Left ventricle myocardium inferior (tissue), 1 donor: ENCODE measurements at regions not wholly inside any gene's neighbourhood (a gene's known extent, or its start where the extent isn't known, plus 50 kb on each side); places are given as distances from the start of the nearest gene placed in this dataset.

Source experiments
- DNase-seq: peaks from one replicate; pipeline ENCODE4 v3.0.0-alpha.2; 2020
- H3K27ac ChIP-seq: fragments of 200-600 bp; replicated peaks from 2 replicates; pipeline ENCODE4 v1.8.0; 2021
- H3K27me3 ChIP-seq: fragments of 200-600 bp; 2 replicates; pipeline ENCODE4 v1.8.0; 2021; ENCODE audit warnings: low read depth
- H3K36me3 ChIP-seq: fragments of 200-600 bp; 2 replicates; pipeline ENCODE4 v1.8.0; 2021
- H3K4me1 ChIP-seq: fragments of 200-600 bp; 2 replicates; pipeline ENCODE4 v1.8.0; 2021
- H3K4me3 ChIP-seq: fragments of 200-600 bp; 2 replicates; pipeline ENCODE4 v1.8.0; 2021; ENCODE audit warnings: mild to moderate bottlenecking, moderate library complexity
- H3K9me3 ChIP-seq: fragments of 200-600 bp; replicated peaks from 2 replicates; pipeline ENCODE4 v1.8.0; 2021
- intact Hi-C: fragments of 100-400 bp; cut with micrococcal nuclease; formaldehyde crosslinking; loops from one replicate; pipeline ENCODE4 v1.11.0; 2022
- TF ChIP-seq, protein P1 (sequence below): fragments of 200-600 bp; IDR thresholded peaks from 2 replicates; pipeline ENCODE4 v1.8.0; 2021; ENCODE audit warnings: antibody characterized with exemption, mild to moderate bottlenecking, borderline replicate concordance
- donor health status: DM: no; HTN: yes; CAD: no; lungs with severe emphysema.

DNA sequence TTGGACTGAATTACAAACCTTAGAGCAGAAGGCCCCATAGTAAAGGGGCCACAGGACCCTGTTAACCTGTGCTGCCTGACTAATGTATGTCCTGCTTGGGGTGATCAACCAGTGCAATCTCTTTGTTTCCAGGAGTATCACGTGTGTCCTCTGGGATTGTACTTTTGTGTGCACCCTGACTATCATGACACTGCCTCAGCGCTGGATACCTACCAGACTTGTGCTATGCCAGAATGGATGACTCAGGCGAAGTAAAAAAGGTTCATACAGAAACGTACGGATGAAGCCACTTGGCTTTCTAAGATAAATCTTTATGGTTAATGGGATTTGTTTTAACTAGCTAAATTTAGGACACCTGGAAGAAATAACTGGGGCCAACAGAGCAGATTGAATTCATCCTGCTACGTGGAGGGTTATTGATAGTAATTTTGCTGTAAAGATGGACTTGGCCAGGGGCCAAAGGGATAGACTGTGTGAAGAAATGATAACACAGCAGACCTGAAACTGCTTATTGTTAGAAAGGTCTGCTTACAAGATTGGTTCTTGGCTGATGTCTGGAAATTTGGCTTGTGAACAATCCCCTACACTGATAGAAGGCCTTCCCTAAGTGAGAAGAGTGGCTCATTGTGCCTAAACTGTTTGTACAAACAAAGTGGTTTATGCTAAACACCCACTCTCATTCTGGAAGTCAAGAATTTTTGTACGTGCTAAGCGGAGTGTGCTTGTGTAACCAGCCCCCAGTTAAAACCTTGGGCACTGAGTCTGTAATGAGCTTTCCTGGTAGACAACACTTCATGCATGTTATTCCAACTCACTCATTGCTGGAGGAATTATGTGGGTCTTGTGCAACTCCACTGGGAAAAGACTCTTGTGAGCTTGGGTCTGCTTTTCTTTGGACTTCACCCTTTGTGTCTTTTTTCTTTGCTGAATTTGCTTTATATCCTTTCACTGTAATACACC lies 750.5 kb upstream of the HTR2C start:
- no peak overlapping the region for H3K4me3 ChIP-seq
- intact Hi-C loops: no loop called here
- TF ChIP-seq, protein P1, sequence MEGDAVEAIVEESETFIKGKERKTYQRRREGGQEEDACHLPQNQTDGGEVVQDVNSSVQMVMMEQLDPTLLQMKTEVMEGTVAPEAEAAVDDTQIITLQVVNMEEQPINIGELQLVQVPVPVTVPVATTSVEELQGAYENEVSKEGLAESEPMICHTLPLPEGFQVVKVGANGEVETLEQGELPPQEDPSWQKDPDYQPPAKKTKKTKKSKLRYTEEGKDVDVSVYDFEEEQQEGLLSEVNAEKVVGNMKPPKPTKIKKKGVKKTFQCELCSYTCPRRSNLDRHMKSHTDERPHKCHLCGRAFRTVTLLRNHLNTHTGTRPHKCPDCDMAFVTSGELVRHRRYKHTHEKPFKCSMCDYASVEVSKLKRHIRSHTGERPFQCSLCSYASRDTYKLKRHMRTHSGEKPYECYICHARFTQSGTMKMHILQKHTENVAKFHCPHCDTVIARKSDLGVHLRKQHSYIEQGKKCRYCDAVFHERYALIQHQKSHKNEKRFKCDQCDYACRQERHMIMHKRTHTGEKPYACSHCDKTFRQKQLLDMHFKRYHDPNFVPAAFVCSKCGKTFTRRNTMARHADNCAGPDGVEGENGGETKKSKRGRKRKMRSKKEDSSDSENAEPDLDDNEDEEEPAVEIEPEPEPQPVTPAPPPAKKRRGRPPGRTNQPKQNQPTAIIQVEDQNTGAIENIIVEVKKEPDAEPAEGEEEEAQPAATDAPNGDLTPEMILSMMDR: no peak

GRCh38 chrX:113828470-113828869 lies 755.4 kb upstream of the HTR2C start:
- Histone ChIP-seq H3K9me3 (no peaks in the 10 kb centered on the region), H3K4me3 (no peak overlapping the region), H3K27me3 (no peaks in the 10 kb centered on the region), H3K4me1 (no peaks in the 10 kb centered on the region), H3K36me3 (no peaks in the 10 kb centered on the region), H3K27ac (no peak overlapping the region)
- intact Hi-C loops: no loop called here
- DNase-seq: no peak
- TF ChIP-seq, protein P1: no peak

More for the DNA sequence above, 750.5 kb upstream of the HTR2C start:
- H3K9me3 ChIP-seq: no peaks in the 10 kb centered on the region
- H3K4me1 ChIP-seq: no peaks in the 10 kb centered on the region
- no peak for DNase-seq
- no peaks in the 10 kb centered on the region for H3K36me3 ChIP-seq
- no peak overlapping the region for H3K27ac ChIP-seq
- H3K27me3 ChIP-seq: no peaks in the 10 kb centered on the region

- no peaks in the 10 kb centered on the region for H3K4me1 ChIP-seq
- H3K36me3 ChIP-seq: no peaks in the 10 kb centered on the region
- TF ChIP-seq, protein P1: no peak
- no peak overlapping the region for H3K4me3 ChIP-seq
- H3K27ac ChIP-seq: no peak overlapping the region
- peaks cover 4% of the 10 kb centered on the region for H3K9me3 ChIP-seq
- no peaks in the 10 kb centered on the region for H3K27me3 ChIP-seq
- DNase-seq: no peak
- intact Hi-C loops: no loop called here
Measured at GRCh38 chrX:113818346-113818745, 765.5 kb upstream of the HTR2C start.

- TF ChIP-seq, protein P1: no peak
- Histone ChIP-seq H3K27ac (no peak overlapping the region), H3K36me3 (no peaks in the 10 kb centered on the region), H3K27me3 (no peaks in the 10 kb centered on the region), H3K9me3 (no peaks in the 10 kb centered on the region), H3K4me1 (no peaks in the 10 kb centered on the region), H3K4me3 (no peak overlapping the region)
- intact Hi-C loops: no loop called here
- no peak for DNase-seq
Measured at GRCh38 chrX:113804819-113805218, 779.1 kb upstream of the HTR2C start.

GRCh38 chrX:113804291-113804690 lies 779.6 kb upstream of the HTR2C start:
- Histone ChIP-seq H3K36me3 (no peaks in the 10 kb centered on the region), H3K4me3 (no peak overlapping the region), H3K4me1 (no peaks in the 10 kb centered on the region), H3K9me3 (no peaks in the 10 kb centered on the region), H3K27me3 (no peaks in the 10 kb centered on the region), H3K27ac (no peak overlapping the region)
- DNase-seq: no peak
- TF ChIP-seq, protein P1: no peak
- intact Hi-C loops: no loop called here
